CD14-positive monocyte (primary cell): ENCODE measurements at regions not wholly inside any gene's neighbourhood (a gene's known extent, or its start where the extent isn't known, plus 50 kb on each side); places are given as distances from the start of the nearest gene placed in this dataset.

Experiments used
- DNase-seq, 3 donors: peaks; one replicate each; pipeline ENCODE4 v3.0.0-alpha.2; 2011 to 2022
- H2AFZ ChIP-seq: 2 replicates; pipeline ENCODE4 v1.6.0; 2012; ENCODE audit warnings: mild to moderate bottlenecking, low read depth, low read length, inconsistent platforms; ENCODE audit not compliant: insufficient read depth, poor library complexity, severe bottlenecking
- H3K27ac ChIP-seq, 2 donors: 1 replicate in 1 of 2; 2 replicates in 1 of 2; pipeline ENCODE4 v1.5.1; 2012 to 2013; ENCODE audit warnings: low read length in 2 of 2, control low read depth in 1 of 2, inconsistent platforms in 1 of 2, low read depth in 1 of 2, mild to moderate bottlenecking in 1 of 2
- H3K27me3 ChIP-seq, 2 donors: one replicate each; pipeline versions ENCODE4 v1.6.0 to v1.6.1; 2011 to 2013; ENCODE audit warnings: low read length in 2 of 2; ENCODE audit not compliant: control insufficient read depth in 2 of 2, insufficient read depth in 2 of 2
- H3K36me3 ChIP-seq, 2 donors: replicated peaks in 1 of 2; 1 replicate in 1 of 2; 2 replicates in 1 of 2; pipeline versions ENCODE4 v1.5.1 to v1.6.1; 2012 to 2013; ENCODE audit warnings: low read length in 2 of 2, control low read depth in 1 of 2, inconsistent platforms in 1 of 2, mild to moderate bottlenecking in 1 of 2; ENCODE audit not compliant: insufficient read depth in 2 of 2, control insufficient read depth in 1 of 2
- H3K4me1 ChIP-seq, 2 donors: 1 replicate in 1 of 2; 2 replicates in 1 of 2; pipeline versions ENCODE4 v1.5.1 to v1.6.1; 2012 to 2013; ENCODE audit warnings: low read length in 2 of 2, control low read depth in 1 of 2, inconsistent platforms in 1 of 2, mild to moderate bottlenecking in 1 of 2, moderate library complexity in 1 of 2; ENCODE audit not compliant: insufficient read depth in 2 of 2, control insufficient read depth in 1 of 2
- H3K4me2 ChIP-seq: replicated peaks from 2 replicates; pipeline ENCODE3; 2012; ENCODE audit warnings: low read length, moderate library complexity, mild to moderate bottlenecking; ENCODE audit not compliant: poor library complexity, severe bottlenecking; ENCODE audit errors: extremely low read depth
- H3K4me3 ChIP-seq, 3 experiments: fragments of 200-600 bp in 1 of 3; sonication (generic) in 1 of 3; replicated peaks in 1 of 3; 1 replicate in 2 of 3; 2 replicates in 1 of 3; pipeline ENCODE4 v1.5.1; 2011 to 2013; ENCODE audit warnings: low read length in 3 of 3, mild to moderate bottlenecking in 3 of 3, control low read depth in 2 of 3, low read depth in 2 of 3, inconsistent platforms in 1 of 3, moderate library complexity in 1 of 3
- H3K79me2 ChIP-seq: 2 replicates; pipeline ENCODE4 v1.6.0; 2012; ENCODE audit warnings: mild to moderate bottlenecking, control low read depth, inconsistent platforms, low read length, moderate library complexity; ENCODE audit not compliant: insufficient read depth
- H3K9ac ChIP-seq: 2 replicates; pipeline ENCODE4 v1.6.0; 2017; ENCODE audit warnings: low read length, mild to moderate bottlenecking; ENCODE audit not compliant: insufficient read depth, poor library complexity, severe bottlenecking
- H3K9me3 ChIP-seq, 2 donors: replicated peaks in 1 of 2; 1 replicate in 1 of 2; 2 replicates in 1 of 2; pipeline versions ENCODE4 v1.5.1 to v1.6.1; 2012 to 2013; ENCODE audit warnings: low read length in 2 of 2, control low read depth in 1 of 2; ENCODE audit not compliant: control insufficient read depth in 1 of 2, insufficient read depth in 1 of 2
- H4K20me1 ChIP-seq: 2 replicates; pipeline ENCODE4 v1.6.0; 2012; ENCODE audit warnings: mild to moderate bottlenecking, low read length, control low read depth, moderate library complexity; ENCODE audit not compliant: insufficient read depth
- H3K27ac Mint-ChIP-seq, 7 donors: one replicate each; pipeline ENCODE4 v1.8.0; 2020; ENCODE audit warnings: mild to moderate bottlenecking in 7 of 7, mixed read lengths in 7 of 7, moderate library complexity in 6 of 7, inconsistent platforms in 2 of 7
- H3K27me3 Mint-ChIP-seq, 3 donors: one replicate each; pipeline ENCODE4 v1.8.0; 2021 to 2022; ENCODE audit warnings: low read depth in 3 of 3, mild to moderate bottlenecking in 3 of 3, mixed read lengths in 3 of 3, moderate library complexity in 3 of 3, inconsistent platforms in 1 of 3
- H3K36me3 Mint-ChIP-seq, 2 donors: one replicate each; pipeline ENCODE4 v1.8.0; 2020; ENCODE audit warnings: mixed read lengths in 2 of 2, inconsistent platforms in 1 of 2, mild to moderate bottlenecking in 1 of 2
- H3K4me1 Mint-ChIP-seq: one replicate; pipeline ENCODE4 v1.8.0; 2020; ENCODE audit warnings: mild to moderate bottlenecking, mixed read lengths
- H3K4me3 Mint-ChIP-seq, 2 donors: one replicate each; pipeline ENCODE4 v1.8.0; 2020; ENCODE audit warnings: mild to moderate bottlenecking in 2 of 2, mixed read lengths in 2 of 2, moderate library complexity in 1 of 2
- H3K9me3 Mint-ChIP-seq, 7 donors: one replicate each; pipeline ENCODE4 v1.8.0; 2020 to 2022; ENCODE audit warnings: mixed read lengths in 7 of 7, mild to moderate bottlenecking in 6 of 7, moderate library complexity in 6 of 7, inconsistent platforms in 2 of 7
- WGBS: methylation state at CpG from one replicate; pipeline ENCODE4 v1.1.5; 2013; ENCODE audit warnings: missing lambda C conversion rate; ENCODE audit not compliant: insufficient coverage; 5-methylcytosine and 5-hydroxymethylcytosine counted together
- intact Hi-C, 2 donors: fragments of 100-400 bp; cut with micrococcal nuclease; formaldehyde crosslinking; loops; one replicate each; pipeline versions ENCODE4 v1.15.0 to v1.15.1; 2023
- TF ChIP-seq, protein P1 (sequence below): fragments of 200-600 bp; IDR thresholded peaks from one replicate; pipeline ENCODE4 v1.8.0; 2022; ENCODE audit warnings: antibody characterized with exemption, mild to moderate bottlenecking

- Histone ChIP-seq H3K36me3 (no peaks in the 10 kb centered on the region), H3K4me1 (peaks cover 37 to 44% of the 10 kb centered on the region in 2 donors), H4K20me1 (no peaks in the 10 kb centered on the region), H3K27me3 (no peaks in the 10 kb centered on the region), H3K27ac (no peak overlapping the region), H3K4me3 (no peak overlapping the region), H3K9ac (no peak overlapping the region), H2AFZ (no peak overlapping the region), H3K79me2 (peaks cover 4% of the 10 kb centered on the region), H3K4me2 (no peak overlapping the region), H3K9me3 (no peaks in the 10 kb centered on the region)
- TF ChIP-seq, protein P1, sequence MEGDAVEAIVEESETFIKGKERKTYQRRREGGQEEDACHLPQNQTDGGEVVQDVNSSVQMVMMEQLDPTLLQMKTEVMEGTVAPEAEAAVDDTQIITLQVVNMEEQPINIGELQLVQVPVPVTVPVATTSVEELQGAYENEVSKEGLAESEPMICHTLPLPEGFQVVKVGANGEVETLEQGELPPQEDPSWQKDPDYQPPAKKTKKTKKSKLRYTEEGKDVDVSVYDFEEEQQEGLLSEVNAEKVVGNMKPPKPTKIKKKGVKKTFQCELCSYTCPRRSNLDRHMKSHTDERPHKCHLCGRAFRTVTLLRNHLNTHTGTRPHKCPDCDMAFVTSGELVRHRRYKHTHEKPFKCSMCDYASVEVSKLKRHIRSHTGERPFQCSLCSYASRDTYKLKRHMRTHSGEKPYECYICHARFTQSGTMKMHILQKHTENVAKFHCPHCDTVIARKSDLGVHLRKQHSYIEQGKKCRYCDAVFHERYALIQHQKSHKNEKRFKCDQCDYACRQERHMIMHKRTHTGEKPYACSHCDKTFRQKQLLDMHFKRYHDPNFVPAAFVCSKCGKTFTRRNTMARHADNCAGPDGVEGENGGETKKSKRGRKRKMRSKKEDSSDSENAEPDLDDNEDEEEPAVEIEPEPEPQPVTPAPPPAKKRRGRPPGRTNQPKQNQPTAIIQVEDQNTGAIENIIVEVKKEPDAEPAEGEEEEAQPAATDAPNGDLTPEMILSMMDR: no peak
- no peak overlapping the region for H3K27ac Mint-ChIP-seq
- no peak for DNase-seq
- WGBS: 100% methylated on average over 3 of the region's 5 CpGs
- H3K4me1 Mint-ChIP-seq: peaks cover 64% of the 10 kb centered on the region
- peaks cover 11 to 21% of the 10 kb centered on the region in 2 donors for H3K36me3 Mint-ChIP-seq
- H3K27me3 Mint-ChIP-seq: peaks cover 0 to 3% (median 0%) of the 10 kb centered on the region in 3 donors
- intact Hi-C loops: loop anchor here in 1 of 2 donors (5.0 kb wide), 1 partner anchor 34 kb away; no protein-coding TSS in a partner anchor
- H3K9me3 Mint-ChIP-seq: no peaks in the 10 kb centered on the region
- H3K4me3 Mint-ChIP-seq: no peak overlapping the region
Measured at GRCh38 chr14:100403105-100403504, 80.0 kb downstream of the SLC25A47 start.

GRCh38 chr14:100403802-100404365 is 80.7 kb downstream of the SLC25A47 start:
- no peaks in the 10 kb centered on the region for H3K9me3 Mint-ChIP-seq
- Histone ChIP-seq H3K4me2 (no peak overlapping the region), H3K9ac (no peak overlapping the region), H3K4me1 (peaks cover 44 to 52% of the 10 kb centered on the region in 2 donors), H3K4me3 (no peak overlapping the region), H3K79me2 (peaks cover 4% of the 10 kb centered on the region), H3K9me3 (no peaks in the 10 kb centered on the region), H4K20me1 (no peaks in the 10 kb centered on the region), H2AFZ (no peak overlapping the region), H3K27ac (no peak overlapping the region), H3K27me3 (no peaks in the 10 kb centered on the region), H3K36me3 (no peaks in the 10 kb centered on the region)
- DNase-seq: no peak
- no peak overlapping the region for H3K4me3 Mint-ChIP-seq
- H3K27me3 Mint-ChIP-seq: peaks cover 0 to 3% (median 0%) of the 10 kb centered on the region in 3 donors
- peaks cover 10 to 21% of the 10 kb centered on the region in 2 donors for H3K36me3 Mint-ChIP-seq
- no peak overlapping the region for H3K27ac Mint-ChIP-seq
- intact Hi-C loops: loop anchor here in 1 of 2 donors (5.0 kb wide), 1 partner anchor 33 kb away; no protein-coding TSS in a partner anchor
- 98% methylated on average over 10 of the region's 10 CpGs for WGBS
- TF ChIP-seq, protein P1: no peak
- H3K4me1 Mint-ChIP-seq: peaks cover 70% of the 10 kb centered on the region
